ENCODE measurements at regions not wholly inside any gene's neighbourhood (a gene's known extent, or its start where the extent isn't known, plus 50 kb on each side); places are given as distances from the start of the nearest gene placed in this dataset.

- Histone ChIP-seq H3K9me3 (ENCODE audit: low read length) (no peaks in the 10 kb centered on the region), H3K27me3 (ENCODE audit: low read length) (no peaks in the 10 kb centered on the region), H3K9ac (ENCODE audit: low read length) (no peak overlapping the region), H3K4me3 (ENCODE audit: low read length) (no peak overlapping the region), H3K27ac (ENCODE audit: low read length) (no peak overlapping the region), H3K36me3 (ENCODE audit: low read depth, low read length) (no peaks in the 10 kb centered on the region), H3K4me2 (ENCODE audit: low read length) (no peak overlapping the region), H3K9me2 (replicated peaks; ENCODE audit: low read length) (no peaks in the 10 kb centered on the region), H3K4me1 (ENCODE audit: insufficient read depth, low read length) (no peaks in the 10 kb centered on the region), H3K79me2 (ENCODE audit: low read length) (no peaks in the 10 kb centered on the region), H2AFZ (ENCODE audit: low read length) (no peak overlapping the region), H3F3A (ENCODE audit: low read length, unreplicated experiment) (no peaks in the 10 kb centered on the region), H4K20me1 (ENCODE audit: low read length) (no peaks in the 10 kb centered on the region)
- CTCF ChIA-PET: no interaction called here
- ATAC-seq (no peak), DNase-seq (no peak)
- POLR2A ChIA-PET (ENCODE audit: unreplicated experiment): no interaction called here
- intact Hi-C loops (cut with micrococcal nuclease): no loop called here
- no TSS peak for BruUV-seq (replicated peaks)
- no peak for TF ChIP-seq CTCF (conservative IDR thresholded peaks at IDR 0.05; ENCODE audit: low read depth, low read length)
Observed at GRCh38 chr6:144847916-144848315, 562.8 kb downstream of the UTRN start.

- H3K4me1 ChIP-seq (ENCODE audit: insufficient read depth, low read length): no peaks in the 10 kb centered on the region
- intact Hi-C loops (cut with micrococcal nuclease): no loop called here
- no peaks in the 10 kb centered on the region for H3K9me3 ChIP-seq (ENCODE audit: low read length)
- no peak overlapping the region for H3K4me2 ChIP-seq (ENCODE audit: low read length)
- no peaks in the 10 kb centered on the region for H4K20me1 ChIP-seq (ENCODE audit: low read length)
- H3F3A ChIP-seq (ENCODE audit: low read length, unreplicated experiment): no peaks in the 10 kb centered on the region
- no peak overlapping the region for H3K9ac ChIP-seq (ENCODE audit: low read length)
- H3K9me2 ChIP-seq (replicated peaks; ENCODE audit: low read length): no peaks in the 10 kb centered on the region
- H3K79me2 ChIP-seq (ENCODE audit: low read length): no peaks in the 10 kb centered on the region
- H3K36me3 ChIP-seq (ENCODE audit: low read depth, low read length): no peaks in the 10 kb centered on the region
- TF ChIP-seq CTCF (conservative IDR thresholded peaks at IDR 0.05; ENCODE audit: low read depth, low read length) (no peak), EZH2 (IDR thresholded peaks at IDR 0.05; ENCODE audit: low read length, unreplicated experiment) (no peak), EZH2phosphoT487 (IDR thresholded peaks at IDR 0.05; ENCODE audit: borderline replicate concordance, low read length) (no peak)
- no TSS peak for BruUV-seq (replicated peaks)
- H3K27me3 ChIP-seq (ENCODE audit: low read length): no peaks in the 10 kb centered on the region
- ChIA-PET CTCF (no interaction called here), POLR2A (ENCODE audit: unreplicated experiment) (no interaction called here)
- no peak overlapping the region for H3K4me3 ChIP-seq (ENCODE audit: low read length)
- H2AFZ ChIP-seq (ENCODE audit: low read length): no peak overlapping the region
- ATAC-seq (no peak), DNase-seq (no peak)
- H3K27ac ChIP-seq (ENCODE audit: low read length): no peak overlapping the region
Observed at GRCh38 chr6:144849920-144850319, 564.8 kb downstream of the UTRN start.

GRCh38 chr6:144853603-144854002 lies 568.5 kb downstream of the UTRN start:
- Histone ChIP-seq H3K9me2 (replicated peaks; ENCODE audit: low read length) (no peaks in the 10 kb centered on the region), H2AFZ (ENCODE audit: low read length) (no peak overlapping the region), H3K36me3 (ENCODE audit: low read depth, low read length) (no peaks in the 10 kb centered on the region), H3K79me2 (ENCODE audit: low read length) (no peaks in the 10 kb centered on the region), H3K27me3 (ENCODE audit: low read length) (no peaks in the 10 kb centered on the region), H3K9me3 (ENCODE audit: low read length) (no peaks in the 10 kb centered on the region), H3K9ac (ENCODE audit: low read length) (no peak overlapping the region), H3K27ac (ENCODE audit: low read length) (no peak overlapping the region), H3K4me3 (ENCODE audit: low read length) (no peak overlapping the region), H3K4me2 (ENCODE audit: low read length) (no peak overlapping the region), H3F3A (ENCODE audit: low read length, unreplicated experiment) (no peaks in the 10 kb centered on the region), H4K20me1 (ENCODE audit: low read length) (no peaks in the 10 kb centered on the region), H3K4me1 (ENCODE audit: insufficient read depth, low read length) (no peaks in the 10 kb centered on the region)
- DNase-seq: no peak
- TF ChIP-seq EZH2 (IDR thresholded peaks at IDR 0.05; ENCODE audit: low read length, unreplicated experiment): no peak
- CTCF ChIA-PET: no interaction called here
- BruUV-seq (replicated peaks): no TSS peak
- POLR2A ChIA-PET (ENCODE audit: unreplicated experiment): no interaction called here
- intact Hi-C loops (cut with micrococcal nuclease): no loop called here
- no peak for ATAC-seq

Measured in PC-3 (cell line).